ENCODE measurements at regions not wholly inside any gene's neighbourhood (a gene's known extent, or its start where the extent isn't known, plus 50 kb on each side); places are given as distances from the start of the nearest gene placed in this dataset.
"Not testable (repeated sequence)": the region's sequence is repeated elsewhere in the genome, so short reads cannot be mapped to it uniquely, and the experiment has no call there.

GRCh38 chr9:67410606-67411220, 418.4 kb upstream of the SPATA31A3 start:
- not testable (repeated sequence) for DNase-seq (ENCODE audit: low spot score, unreplicated experiment); H3K27ac Mint-ChIP-seq; H3K36me3 Mint-ChIP-seq (ENCODE audit: insufficient read depth); H3K4me3 Mint-ChIP-seq (ENCODE audit: low read depth); H3K27me3 Mint-ChIP-seq; H3K9me3 Mint-ChIP-seq (ENCODE audit: low read depth); H3K4me1 Mint-ChIP-seq (ENCODE audit: low read depth)

DNA sequence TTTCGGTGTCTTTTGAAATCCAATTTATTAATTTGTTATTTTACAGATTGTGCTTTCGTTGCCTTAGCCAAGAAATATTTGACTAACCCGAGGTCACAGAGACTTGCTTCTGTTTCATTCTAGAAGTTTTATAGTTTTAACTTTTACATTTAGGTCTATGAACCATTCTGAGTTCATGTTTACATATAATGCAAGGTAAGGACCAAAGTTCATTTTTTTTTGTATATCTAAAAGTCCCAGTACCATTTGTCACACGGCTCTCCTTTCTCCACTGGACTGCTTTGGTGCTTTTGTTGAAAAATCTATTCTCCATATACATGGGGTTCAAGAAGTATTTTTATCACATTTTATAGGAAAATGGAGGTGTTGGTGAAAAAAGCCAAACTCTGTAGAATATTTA, 411.4 kb upstream of the SPATA31A3 start:
- not testable (repeated sequence) for H3K9me3 Mint-ChIP-seq (ENCODE audit: low read depth); H3K4me1 Mint-ChIP-seq (ENCODE audit: low read depth); H3K36me3 Mint-ChIP-seq (ENCODE audit: insufficient read depth); H3K4me3 Mint-ChIP-seq (ENCODE audit: low read depth); H3K27ac Mint-ChIP-seq; DNase-seq (ENCODE audit: low spot score, unreplicated experiment); H3K27me3 Mint-ChIP-seq

GRCh38 chr9:67397731-67398130, 405.4 kb upstream of the SPATA31A3 start:
- not testable (repeated sequence) for H3K36me3 Mint-ChIP-seq (ENCODE audit: insufficient read depth); H3K4me1 Mint-ChIP-seq (ENCODE audit: low read depth); H3K4me3 Mint-ChIP-seq (ENCODE audit: low read depth); H3K27ac Mint-ChIP-seq; DNase-seq (ENCODE audit: low spot score, unreplicated experiment); H3K27me3 Mint-ChIP-seq; H3K9me3 Mint-ChIP-seq (ENCODE audit: low read depth)

DNA sequence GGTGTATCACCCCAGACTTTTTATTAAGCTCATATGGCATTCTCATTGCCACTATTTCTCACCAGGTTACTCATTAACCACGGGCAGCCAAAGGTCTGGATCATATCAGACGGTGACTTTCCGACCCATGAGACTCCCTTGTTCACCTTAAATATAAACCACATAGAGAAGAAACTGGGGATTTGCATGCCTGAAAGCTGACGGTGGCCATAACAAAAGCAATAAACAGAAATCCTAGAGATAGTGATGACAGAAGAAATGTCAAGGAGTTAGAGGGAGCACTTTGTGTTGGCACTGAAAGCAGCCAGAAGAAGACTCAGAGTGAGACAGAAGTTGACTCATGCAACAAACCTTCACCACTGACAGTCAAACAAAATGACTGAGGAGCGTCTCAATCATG, 402.4 kb upstream of the SPATA31A3 start:
- not testable (repeated sequence) for H3K9me3 Mint-ChIP-seq (ENCODE audit: low read depth)

GRCh38 chr9:67394038-67394437, 401.7 kb upstream of the SPATA31A3 start:
- not testable (repeated sequence) for H3K36me3 Mint-ChIP-seq (ENCODE audit: insufficient read depth); H3K9me3 Mint-ChIP-seq (ENCODE audit: low read depth); H3K4me3 Mint-ChIP-seq (ENCODE audit: low read depth); H3K4me1 Mint-ChIP-seq (ENCODE audit: low read depth); DNase-seq (ENCODE audit: low spot score, unreplicated experiment); H3K27me3 Mint-ChIP-seq; H3K27ac Mint-ChIP-seq

More for the DNA sequence above, 402.4 kb upstream of the SPATA31A3 start:
- not testable (repeated sequence) for H3K27ac Mint-ChIP-seq; H3K4me3 Mint-ChIP-seq (ENCODE audit: low read depth); DNase-seq (ENCODE audit: low spot score, unreplicated experiment); H3K4me1 Mint-ChIP-seq (ENCODE audit: low read depth); H3K27me3 Mint-ChIP-seq; H3K36me3 Mint-ChIP-seq (ENCODE audit: insufficient read depth)

DNA sequence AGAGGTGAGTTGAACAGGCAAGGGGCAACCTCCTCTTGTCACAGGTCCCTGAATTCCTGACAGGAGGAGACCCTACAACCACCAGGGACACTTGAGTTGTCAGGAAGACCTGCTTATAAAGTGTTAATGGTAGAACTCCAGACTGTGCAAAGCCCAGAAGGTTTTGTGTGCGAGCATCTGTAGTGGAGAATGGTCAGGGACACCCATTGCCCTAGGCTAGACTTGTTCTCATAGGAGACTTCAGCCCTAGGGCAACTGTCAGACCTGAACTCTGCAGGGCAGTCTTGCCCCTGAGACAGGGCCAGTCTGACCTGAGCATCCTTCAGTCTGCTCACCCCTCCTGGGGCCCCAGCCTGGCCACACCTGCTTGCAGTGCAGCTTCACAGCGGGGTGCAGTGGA, 377.3 kb upstream of the SPATA31A3 start:
- not testable (repeated sequence) for H3K36me3 Mint-ChIP-seq (ENCODE audit: insufficient read depth); H3K4me3 Mint-ChIP-seq (ENCODE audit: low read depth); H3K27ac Mint-ChIP-seq; DNase-seq (ENCODE audit: low spot score, unreplicated experiment); H3K9me3 Mint-ChIP-seq (ENCODE audit: low read depth); H3K4me1 Mint-ChIP-seq (ENCODE audit: low read depth); H3K27me3 Mint-ChIP-seq

DNA sequence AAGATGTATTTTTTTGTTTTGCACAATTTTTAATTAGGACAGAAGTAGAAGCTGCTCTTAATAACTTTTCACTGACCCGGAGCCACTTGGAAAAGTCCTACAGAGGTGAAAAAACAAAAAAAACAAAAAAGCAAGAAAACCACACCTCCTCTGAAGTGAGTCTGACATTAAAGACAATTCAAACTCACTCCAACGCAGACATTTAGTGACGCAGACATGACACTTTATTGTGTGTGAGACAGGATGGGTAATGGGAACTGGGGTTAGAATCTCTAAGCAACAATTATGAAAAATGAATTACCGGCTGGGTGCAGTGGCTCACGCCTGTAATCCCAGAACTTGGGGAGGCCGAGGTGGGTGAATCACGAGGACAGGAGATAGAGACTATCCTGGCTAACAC, 370.0 kb upstream of the SPATA31A3 start:
- H3K4me1 Mint-ChIP-seq (ENCODE audit: low read depth); H3K4me3 Mint-ChIP-seq (ENCODE audit: low read depth); DNase-seq (ENCODE audit: low spot score, unreplicated experiment); H3K36me3 Mint-ChIP-seq (ENCODE audit: insufficient read depth); H3K27ac Mint-ChIP-seq; H3K9me3 Mint-ChIP-seq (ENCODE audit: low read depth); H3K27me3 Mint-ChIP-seq: not testable (repeated sequence)

DNA sequence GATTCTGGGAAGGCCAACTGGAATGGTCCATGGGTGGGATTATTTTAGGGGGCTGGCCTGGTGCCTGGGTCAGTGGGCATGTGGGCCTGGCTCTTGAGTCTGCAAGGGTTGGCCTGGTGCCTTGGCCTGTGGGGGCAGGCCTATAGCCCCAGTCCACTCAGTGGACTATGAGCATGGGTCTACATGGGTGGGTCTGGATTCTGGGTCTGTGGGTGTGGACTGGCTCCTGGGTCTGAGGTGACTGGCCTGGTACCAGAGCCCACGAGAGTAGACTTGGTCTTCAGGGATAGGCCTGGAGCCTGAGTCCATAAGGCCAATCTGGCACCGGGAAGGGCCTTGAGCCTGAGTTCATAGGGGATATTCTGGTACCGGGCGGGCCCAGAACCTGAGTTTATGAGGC, 361.6 kb upstream of the SPATA31A3 start:
- H3K27me3 Mint-ChIP-seq; DNase-seq (ENCODE audit: low spot score, unreplicated experiment); H3K9me3 Mint-ChIP-seq (ENCODE audit: low read depth); H3K4me3 Mint-ChIP-seq (ENCODE audit: low read depth); H3K4me1 Mint-ChIP-seq (ENCODE audit: low read depth); H3K36me3 Mint-ChIP-seq (ENCODE audit: insufficient read depth); H3K27ac Mint-ChIP-seq: not testable (repeated sequence)

GRCh38 chr9:67349424-67349759, 357.0 kb upstream of the SPATA31A3 start:
- not testable (repeated sequence) for DNase-seq (ENCODE audit: low spot score, unreplicated experiment); H3K27me3 Mint-ChIP-seq; H3K27ac Mint-ChIP-seq; H3K4me1 Mint-ChIP-seq (ENCODE audit: low read depth); H3K4me3 Mint-ChIP-seq (ENCODE audit: low read depth); H3K9me3 Mint-ChIP-seq (ENCODE audit: low read depth); H3K36me3 Mint-ChIP-seq (ENCODE audit: insufficient read depth)

DNA sequence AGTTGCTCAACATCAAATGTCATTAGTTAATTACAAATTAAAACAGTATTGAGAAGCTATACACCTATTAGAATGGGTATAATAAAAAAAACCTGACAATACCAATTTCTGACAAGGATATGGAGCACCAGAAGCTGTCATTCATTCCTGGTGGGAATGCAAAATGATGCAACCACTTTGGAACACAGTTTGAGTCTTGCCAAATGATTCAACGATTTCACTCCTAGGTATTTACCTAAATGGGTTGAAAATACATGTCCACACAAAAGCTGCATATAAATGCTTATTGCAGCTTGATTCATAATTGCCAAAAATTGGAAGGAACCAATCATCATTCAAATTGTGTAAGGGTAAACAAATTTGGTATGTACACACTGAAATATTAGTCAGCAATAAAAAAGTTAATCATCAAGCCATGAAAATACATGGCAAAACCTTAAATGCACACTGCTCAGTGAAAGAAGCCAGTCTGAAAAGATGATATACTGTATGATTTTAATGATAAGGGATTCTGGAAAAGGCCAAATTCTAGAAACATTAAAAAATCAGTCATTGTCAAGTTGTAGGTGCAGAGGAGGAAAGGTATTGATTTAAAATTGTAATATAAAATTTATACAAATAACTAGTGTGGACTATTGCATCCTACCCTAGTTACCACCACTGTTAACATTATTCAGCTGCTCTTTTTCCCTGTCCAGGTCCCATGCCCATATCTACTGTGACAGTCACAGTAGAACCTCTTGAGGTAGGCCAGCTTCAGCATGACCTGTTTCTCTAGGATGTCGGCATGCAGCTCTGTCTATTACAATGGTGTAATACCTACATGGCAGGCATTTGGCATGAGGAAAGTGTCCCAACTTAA, 356.4 kb upstream of the SPATA31A3 start:
- H3K36me3 Mint-ChIP-seq (ENCODE audit: insufficient read depth) = not testable (repeated sequence)

DNA sequence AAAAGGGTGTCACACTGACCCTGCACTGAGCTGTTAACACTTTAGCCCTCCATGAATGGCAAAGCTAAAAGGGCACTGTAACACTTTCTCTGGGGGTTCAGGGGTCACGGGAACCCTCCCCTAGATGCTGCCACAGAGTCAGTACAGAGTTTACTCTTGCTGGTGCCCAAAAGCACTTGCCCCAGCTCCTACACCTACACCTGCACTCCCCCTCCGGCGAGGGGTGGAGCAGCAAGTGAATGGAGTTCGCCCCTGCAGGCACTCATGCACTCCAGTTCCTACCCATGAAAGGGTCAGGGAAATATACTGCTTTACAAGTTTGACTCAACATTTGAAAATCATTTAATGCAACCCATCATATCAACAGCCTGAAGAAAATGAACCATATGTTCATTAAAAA, 355.7 kb upstream of the SPATA31A3 start:
- H3K27me3 Mint-ChIP-seq = not testable (repeated sequence)

More for the DNA sequence above, 356.4 kb upstream of the SPATA31A3 start:
- not testable (repeated sequence) for DNase-seq (ENCODE audit: low spot score, unreplicated experiment); H3K27ac Mint-ChIP-seq; H3K4me1 Mint-ChIP-seq (ENCODE audit: low read depth); H3K4me3 Mint-ChIP-seq (ENCODE audit: low read depth); H3K27me3 Mint-ChIP-seq; H3K9me3 Mint-ChIP-seq (ENCODE audit: low read depth)

DNA sequence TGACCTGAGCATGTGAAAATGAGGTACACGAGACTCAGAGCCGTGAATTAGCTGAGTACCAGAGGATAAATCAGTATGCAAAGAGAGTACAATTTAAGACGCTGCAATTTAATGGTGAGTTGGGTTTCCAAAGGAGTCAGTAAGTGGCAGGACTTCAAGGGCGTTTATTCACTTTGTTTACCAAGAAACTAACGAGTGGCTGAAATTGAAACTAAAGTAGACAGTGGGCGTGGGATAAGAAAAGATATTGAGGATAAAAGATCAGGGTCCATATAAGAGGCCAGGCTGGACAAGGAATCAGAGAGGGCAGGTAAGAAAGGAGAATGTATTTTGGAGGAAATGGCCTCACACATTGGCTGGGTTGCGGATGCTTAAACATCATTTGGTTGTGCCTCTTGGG, 346.9 kb upstream of the SPATA31A3 start:
- DNase-seq (ENCODE audit: low spot score, unreplicated experiment); H3K9me3 Mint-ChIP-seq (ENCODE audit: low read depth); H3K36me3 Mint-ChIP-seq (ENCODE audit: insufficient read depth); H3K4me1 Mint-ChIP-seq (ENCODE audit: low read depth); H3K27ac Mint-ChIP-seq; H3K27me3 Mint-ChIP-seq; H3K4me3 Mint-ChIP-seq (ENCODE audit: low read depth): not testable (repeated sequence)

More for the DNA sequence above, 355.7 kb upstream of the SPATA31A3 start:
- H3K4me1 Mint-ChIP-seq (ENCODE audit: low read depth); H3K4me3 Mint-ChIP-seq (ENCODE audit: low read depth); H3K27ac Mint-ChIP-seq; H3K9me3 Mint-ChIP-seq (ENCODE audit: low read depth); H3K36me3 Mint-ChIP-seq (ENCODE audit: insufficient read depth); DNase-seq (ENCODE audit: low spot score, unreplicated experiment): not testable (repeated sequence)

GRCh38 chr9:67338201-67338600, 345.9 kb upstream of the SPATA31A3 start:
- peak; percentile 7 for DNase-seq (ENCODE audit: low spot score, unreplicated experiment)
- not testable (repeated sequence) for H3K36me3 Mint-ChIP-seq (ENCODE audit: insufficient read depth); H3K4me1 Mint-ChIP-seq (ENCODE audit: low read depth); H3K27ac Mint-ChIP-seq; H3K4me3 Mint-ChIP-seq (ENCODE audit: low read depth); H3K9me3 Mint-ChIP-seq (ENCODE audit: low read depth); H3K27me3 Mint-ChIP-seq

All from progenitor cell of endocrine pancreas (in vitro differentiated cells).